ENCODE measurements at regions not wholly inside any gene's neighbourhood (a gene's known extent, or its start where the extent isn't known, plus 50 kb on each side); places are given as distances from the start of the nearest gene placed in this dataset.
"Not testable (repeated sequence)": the region's sequence is repeated elsewhere in the genome, so short reads cannot be mapped to it uniquely, and the experiment has no call there.

GRCh38 chr2:63734510-63734909 is 107.2 kb upstream of the UGP2 start:
- TF ChIP-seq BHLHE40 (IDR thresholded peaks at IDR 0.05; ENCODE audit: borderline replicate concordance) (no peak), TARDBP (IDR thresholded peaks at IDR 0.05) (no peak), CTBP1 (IDR thresholded peaks at IDR 0.05; ENCODE audit: borderline replicate concordance) (no peak), L3MBTL2 (conservative IDR thresholded peaks at IDR 0.05) (no peak)
- no peak for DNase-seq (ENCODE audit: extremely low spot score)
- POLR2A ChIA-PET, result no interaction called here
- CTCF ChIA-PET, result no interaction called here

GRCh38 chr2:63735263-63735662 is 106.4 kb upstream of the UGP2 start:
- POLR2A ChIA-PET, result no interaction called here
- DNase-seq (ENCODE audit: extremely low spot score), result no peak
- TF ChIP-seq FOXA1 (IDR thresholded peaks at IDR 0.05), result no peak
- CTCF ChIA-PET, result no interaction called here

- ChIA-PET POLR2A (no interaction called here), CTCF (no interaction called here)
- no peak for DNase-seq (ENCODE audit: extremely low spot score)
- TF ChIP-seq ZNF384 (IDR thresholded peaks at IDR 0.05) (no peak), ARNT (IDR thresholded peaks at IDR 0.05) (no peak), BHLHE40 (IDR thresholded peaks at IDR 0.05; ENCODE audit: borderline replicate concordance) (no peak), PKNOX1 (IDR thresholded peaks at IDR 0.05) (no peak), L3MBTL2 (conservative IDR thresholded peaks at IDR 0.05) (no peak), TARDBP (IDR thresholded peaks at IDR 0.05) (no peak), SUZ12 (IDR thresholded peaks at IDR 0.05) (no peak), LEF1 (IDR thresholded peaks at IDR 0.05; ENCODE audit: borderline replicate concordance) (no peak), NFRKB (IDR thresholded peaks at IDR 0.05) (no peak)
Observed at GRCh38 chr2:63735931-63736330, 105.8 kb upstream of the UGP2 start.

GRCh38 chr2:63736354-63736753 is 105.3 kb upstream of the UGP2 start:
- DNase-seq (ENCODE audit: extremely low spot score), result no peak
- ChIA-PET CTCF (no interaction called here), POLR2A (no interaction called here)

GRCh38 chr2:63737081-63737751 is 104.5 kb upstream of the UGP2 start:
- ChIA-PET CTCF (interaction anchor here (0.7 kb wide), 1 partner anchor 859 kb away, joined by 3 read pairs; no protein-coding TSS in a partner anchor), POLR2A (no interaction called here)
- no peak for TF ChIP-seq TARDBP (IDR thresholded peaks at IDR 0.05)
- no peak for TF ChIP-seq L3MBTL2 (conservative IDR thresholded peaks at IDR 0.05)
- no peak for TF ChIP-seq SP1 (IDR thresholded peaks at IDR 0.05)
- TF ChIP-seq HDGF (IDR thresholded peaks at IDR 0.05; ENCODE audit: borderline replicate concordance), result no peak
- TF ChIP-seq PKNOX1 (IDR thresholded peaks at IDR 0.05), result no peak
- TF ChIP-seq FOXK2 (IDR thresholded peaks at IDR 0.05), result no peak
- TF ChIP-seq SUZ12 (IDR thresholded peaks at IDR 0.05), result no peak
- no peak for TF ChIP-seq FOXM1 (IDR thresholded peaks at IDR 0.05; ENCODE audit: borderline replicate concordance)
- no peak for TF ChIP-seq ELF4 (IDR thresholded peaks at IDR 0.05)
- no peak for TF ChIP-seq FOXA1 (IDR thresholded peaks at IDR 0.05)
- no peak for TF ChIP-seq NFRKB (IDR thresholded peaks at IDR 0.05)
- TF ChIP-seq LEF1 (IDR thresholded peaks at IDR 0.05; ENCODE audit: borderline replicate concordance), result no peak
- no peak for TF ChIP-seq BHLHE40 (IDR thresholded peaks at IDR 0.05; ENCODE audit: borderline replicate concordance)
- no peak for TF ChIP-seq CTBP1 (IDR thresholded peaks at IDR 0.05; ENCODE audit: borderline replicate concordance)
- no peak for TF ChIP-seq ARNT (IDR thresholded peaks at IDR 0.05)
- TF ChIP-seq ZNF384 (IDR thresholded peaks at IDR 0.05), result no peak
- no peak for DNase-seq (ENCODE audit: extremely low spot score)

More at GRCh38 chr2:63736354-63736753, 105.3 kb upstream of the UGP2 start:
- no peak for TF ChIP-seq TARDBP (IDR thresholded peaks at IDR 0.05)

GRCh38 chr2:63738019-63738418 is 103.7 kb upstream of the UGP2 start:
- ChIA-PET CTCF (interaction anchor here (0.7 kb wide), 1 partner anchor 860 kb away, joined by 3 read pairs; no protein-coding TSS in a partner anchor), POLR2A (no interaction called here)
- no peak for DNase-seq (ENCODE audit: extremely low spot score)
- TF ChIP-seq SP1 (IDR thresholded peaks at IDR 0.05), result no peak

- POLR2A ChIA-PET; CTCF ChIA-PET; DNase-seq (ENCODE audit: extremely low spot score): not testable (repeated sequence)
Observed at GRCh38 chr2:63739180-63739579, 102.5 kb upstream of the UGP2 start.

- ChIA-PET CTCF (no interaction called here), POLR2A (no interaction called here)
- no peak for DNase-seq (ENCODE audit: extremely low spot score)
- no peak for TF ChIP-seq TARDBP (IDR thresholded peaks at IDR 0.05)
- TF ChIP-seq HDGF (IDR thresholded peaks at IDR 0.05; ENCODE audit: borderline replicate concordance), result no peak
- TF ChIP-seq SP1 (IDR thresholded peaks at IDR 0.05), result no peak
- TF ChIP-seq FOXM1 (IDR thresholded peaks at IDR 0.05; ENCODE audit: borderline replicate concordance), result no peak
- no peak for TF ChIP-seq ELF4 (IDR thresholded peaks at IDR 0.05)
- TF ChIP-seq BHLHE40 (IDR thresholded peaks at IDR 0.05; ENCODE audit: borderline replicate concordance), result no peak
- no peak for TF ChIP-seq FOXK2 (IDR thresholded peaks at IDR 0.05)
- TF ChIP-seq NFRKB (IDR thresholded peaks at IDR 0.05), result no peak
- no peak for TF ChIP-seq CTBP1 (IDR thresholded peaks at IDR 0.05; ENCODE audit: borderline replicate concordance)
- no peak for TF ChIP-seq PKNOX1 (IDR thresholded peaks at IDR 0.05)
- no peak for TF ChIP-seq SUZ12 (IDR thresholded peaks at IDR 0.05)
- TF ChIP-seq ZNF384 (IDR thresholded peaks at IDR 0.05), result no peak
- no peak for TF ChIP-seq ARNT (IDR thresholded peaks at IDR 0.05)
- TF ChIP-seq LEF1 (IDR thresholded peaks at IDR 0.05; ENCODE audit: borderline replicate concordance), result no peak
Observed at GRCh38 chr2:63740020-63740419, 101.7 kb upstream of the UGP2 start.
